C4-2B (cell line): ENCODE measurements at regions not wholly inside any gene's neighbourhood (a gene's known extent, or its start where the extent isn't known, plus 50 kb on each side); places are given as distances from the start of the nearest gene placed in this dataset.

ENCODE experiments used
- H3K27ac ChIP-seq: fragments of 450-650 bp; 2 replicates; pipeline ENCODE4 v1.5.1; 2017
- ZFX ChIP-seq: fragments of 450-650 bp; IDR thresholded peaks from 2 replicates; pipeline ENCODE4 v1.6.1; 2017
- TF ChIP-seq, protein P1 (sequence below): fragments of 450-650 bp; conservative IDR thresholded peaks from 2 replicates; pipeline ENCODE4 v1.5.1; 2017; ENCODE audit warnings: mild to moderate bottlenecking

DNA sequence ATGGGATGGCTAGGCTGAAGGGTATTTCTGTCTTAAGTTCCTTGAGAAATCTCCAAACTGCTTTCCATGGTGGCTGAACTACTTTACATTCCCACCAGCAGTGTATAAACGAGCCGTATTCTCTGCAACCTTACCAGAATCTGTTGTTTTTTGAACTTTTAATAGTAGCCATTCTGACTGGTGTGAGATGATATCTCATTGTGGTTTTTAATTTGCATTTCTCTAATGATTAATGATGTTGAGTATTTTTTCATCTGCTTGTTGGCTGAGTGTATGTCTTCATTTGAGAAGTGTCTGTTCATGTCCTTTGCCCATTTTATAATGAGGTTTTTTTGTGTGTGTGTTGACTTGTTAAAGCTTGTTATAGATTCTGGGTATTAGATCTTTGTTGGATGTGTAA, 226.8 kb upstream of the IGFBP3 start:
- no peak overlapping the region for H3K27ac ChIP-seq
- TF ChIP-seq, protein P1, sequence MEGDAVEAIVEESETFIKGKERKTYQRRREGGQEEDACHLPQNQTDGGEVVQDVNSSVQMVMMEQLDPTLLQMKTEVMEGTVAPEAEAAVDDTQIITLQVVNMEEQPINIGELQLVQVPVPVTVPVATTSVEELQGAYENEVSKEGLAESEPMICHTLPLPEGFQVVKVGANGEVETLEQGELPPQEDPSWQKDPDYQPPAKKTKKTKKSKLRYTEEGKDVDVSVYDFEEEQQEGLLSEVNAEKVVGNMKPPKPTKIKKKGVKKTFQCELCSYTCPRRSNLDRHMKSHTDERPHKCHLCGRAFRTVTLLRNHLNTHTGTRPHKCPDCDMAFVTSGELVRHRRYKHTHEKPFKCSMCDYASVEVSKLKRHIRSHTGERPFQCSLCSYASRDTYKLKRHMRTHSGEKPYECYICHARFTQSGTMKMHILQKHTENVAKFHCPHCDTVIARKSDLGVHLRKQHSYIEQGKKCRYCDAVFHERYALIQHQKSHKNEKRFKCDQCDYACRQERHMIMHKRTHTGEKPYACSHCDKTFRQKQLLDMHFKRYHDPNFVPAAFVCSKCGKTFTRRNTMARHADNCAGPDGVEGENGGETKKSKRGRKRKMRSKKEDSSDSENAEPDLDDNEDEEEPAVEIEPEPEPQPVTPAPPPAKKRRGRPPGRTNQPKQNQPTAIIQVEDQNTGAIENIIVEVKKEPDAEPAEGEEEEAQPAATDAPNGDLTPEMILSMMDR, result no peak
- TF ChIP-seq ZFX, result no peak

DNA sequence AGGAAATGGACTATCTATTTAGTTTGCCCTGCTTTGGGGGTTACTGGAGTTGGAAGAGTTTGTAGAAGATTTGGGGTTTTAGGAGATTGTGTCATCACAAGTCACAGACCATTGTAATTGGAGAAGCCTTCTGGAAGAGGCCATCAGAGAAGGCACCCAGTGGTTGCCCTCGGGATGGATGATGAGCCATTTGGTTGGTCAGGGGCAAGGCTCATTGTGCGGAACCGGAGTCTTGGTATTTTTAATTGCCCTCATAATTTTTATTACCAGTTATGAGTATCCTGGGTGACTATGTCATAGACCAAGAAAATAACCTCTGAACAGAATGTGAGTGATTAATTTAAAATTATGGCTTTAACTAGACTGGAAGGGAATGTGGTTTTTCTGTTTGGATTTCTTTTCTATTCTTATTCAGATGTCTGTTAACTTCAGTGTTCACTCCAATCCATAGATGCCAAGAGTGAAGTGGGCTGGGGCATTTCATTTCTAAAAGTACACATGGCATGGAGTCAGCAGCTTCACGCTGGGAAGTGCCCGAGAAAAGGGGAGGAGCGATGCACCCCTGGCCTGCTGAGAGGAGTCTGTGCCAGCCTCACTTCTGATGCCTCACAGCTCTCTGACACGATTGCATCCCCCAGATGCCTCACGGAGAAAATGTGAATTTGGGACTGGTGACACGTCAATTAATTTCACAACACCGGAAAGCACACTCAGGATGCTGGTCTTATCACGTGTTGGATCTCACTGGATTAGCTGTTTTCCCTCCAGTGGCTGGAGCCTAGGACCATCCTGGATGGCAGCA, 225.6 kb upstream of the IGFBP3 start:
- TF ChIP-seq, protein P1, result no peak
- TF ChIP-seq ZFX, result no peak
- no peak overlapping the region for H3K27ac ChIP-seq

DNA sequence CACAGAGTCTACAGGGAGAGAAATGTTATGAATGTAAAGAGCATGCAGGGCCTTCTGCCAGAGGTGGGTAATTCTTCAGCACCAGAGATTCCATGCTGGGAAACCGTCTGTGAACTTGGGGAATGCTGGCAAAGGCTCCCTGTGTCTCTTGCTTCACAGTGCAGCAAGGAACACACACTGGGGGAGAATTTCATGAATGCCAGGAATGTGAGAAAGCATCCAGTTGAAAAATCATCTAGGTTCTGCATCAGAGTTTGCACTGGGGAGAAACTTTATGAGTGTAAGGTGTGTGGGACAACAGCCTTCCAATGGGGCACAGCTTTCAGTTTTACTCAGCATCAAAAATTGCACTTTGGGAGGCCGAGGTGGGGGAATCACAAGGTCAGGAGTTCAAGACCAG, 224.3 kb upstream of the IGFBP3 start:
- H3K27ac ChIP-seq, result no peak overlapping the region
- TF ChIP-seq, protein P1, result no peak
- no peak for TF ChIP-seq ZFX

DNA sequence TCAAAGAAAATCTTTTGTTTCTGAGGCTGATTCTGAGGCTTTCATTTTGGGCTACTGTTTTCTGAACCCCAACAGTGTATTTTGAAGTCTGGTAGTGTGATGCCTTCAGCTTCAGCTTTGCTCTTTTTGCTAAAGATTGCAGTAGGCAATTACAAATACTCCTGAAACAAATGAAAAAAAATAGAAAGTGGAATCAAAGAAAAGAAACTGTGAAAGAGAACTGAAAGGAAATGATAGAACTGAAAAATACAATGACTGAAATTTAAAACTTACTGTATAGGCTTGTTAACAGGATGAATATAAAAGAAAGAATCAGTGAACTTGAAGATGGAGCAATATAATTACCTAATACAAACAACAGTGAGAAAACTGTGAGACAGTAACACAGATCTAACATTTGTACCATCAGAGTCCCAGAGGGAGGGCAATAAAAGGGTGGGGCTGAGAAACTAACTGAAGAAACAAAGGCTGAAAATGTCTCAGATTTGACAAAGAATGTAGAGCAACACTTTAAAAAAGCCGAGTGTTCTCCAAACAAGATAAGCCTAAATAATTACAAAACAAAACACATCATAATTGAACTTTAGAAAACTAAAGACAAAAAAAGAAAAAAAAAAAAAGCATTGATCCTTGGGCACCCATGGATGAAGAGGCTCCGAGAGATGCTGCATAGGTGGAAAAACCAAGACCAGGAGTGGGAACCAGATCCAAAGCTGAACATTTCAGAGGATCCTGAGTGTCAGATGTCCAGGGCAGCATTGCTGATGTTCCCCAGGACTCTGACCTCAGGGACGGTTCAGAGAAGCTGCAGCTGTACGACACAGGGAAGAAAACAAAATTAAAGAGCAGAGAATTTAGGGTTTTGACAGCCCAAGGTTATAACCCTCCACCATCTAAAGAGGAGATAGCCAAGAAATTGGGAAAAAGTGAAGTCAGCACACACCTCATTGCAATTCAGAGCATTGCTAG, 223.2 kb upstream of the IGFBP3 start:
- H3K27ac ChIP-seq, result no peak overlapping the region
- no peak for TF ChIP-seq ZFX
- TF ChIP-seq, protein P1, result no peak

DNA sequence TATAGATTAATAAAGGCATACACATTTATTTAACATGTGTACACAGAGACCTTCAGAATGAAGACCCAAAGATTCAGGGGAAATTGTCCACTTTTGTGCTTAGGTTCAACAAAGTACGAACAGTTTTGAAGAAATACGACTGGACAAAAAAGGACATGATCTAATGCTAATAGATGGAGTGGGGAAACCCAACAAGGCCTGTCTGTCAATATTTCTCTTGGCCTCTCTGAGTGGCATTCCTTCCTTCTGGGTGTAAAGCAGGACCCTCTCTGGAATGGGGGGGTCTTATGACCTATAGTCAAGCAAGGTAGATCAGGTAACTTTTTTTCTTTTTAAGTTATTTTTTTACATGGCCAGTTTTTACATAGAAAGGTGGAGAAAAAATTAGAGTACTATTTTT, 222.3 kb upstream of the IGFBP3 start:
- TF ChIP-seq, protein P1, result no peak
- no peak for TF ChIP-seq ZFX
- no peak overlapping the region for H3K27ac ChIP-seq

DNA sequence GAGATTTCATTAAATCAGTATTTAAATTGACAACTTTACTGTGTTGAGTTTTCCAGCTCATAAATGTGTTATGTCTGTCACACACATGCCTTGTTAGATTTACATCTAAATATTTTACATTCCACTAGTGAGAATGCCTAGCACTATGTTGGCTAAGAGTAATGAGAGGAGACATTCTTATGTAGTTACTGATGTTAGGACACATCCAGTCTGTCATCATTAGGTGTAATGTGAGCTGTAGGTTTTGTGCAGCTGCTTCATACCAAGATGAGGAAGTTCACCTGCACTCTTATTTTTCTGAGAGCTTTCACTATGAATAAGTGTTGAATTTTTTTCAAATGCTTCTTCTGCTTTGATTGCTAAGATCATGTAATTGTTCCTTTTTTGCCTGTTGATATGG, 218.0 kb upstream of the IGFBP3 start:
- no peak for TF ChIP-seq ZFX
- TF ChIP-seq, protein P1, result no peak
- H3K27ac ChIP-seq, result no peak overlapping the region

DNA sequence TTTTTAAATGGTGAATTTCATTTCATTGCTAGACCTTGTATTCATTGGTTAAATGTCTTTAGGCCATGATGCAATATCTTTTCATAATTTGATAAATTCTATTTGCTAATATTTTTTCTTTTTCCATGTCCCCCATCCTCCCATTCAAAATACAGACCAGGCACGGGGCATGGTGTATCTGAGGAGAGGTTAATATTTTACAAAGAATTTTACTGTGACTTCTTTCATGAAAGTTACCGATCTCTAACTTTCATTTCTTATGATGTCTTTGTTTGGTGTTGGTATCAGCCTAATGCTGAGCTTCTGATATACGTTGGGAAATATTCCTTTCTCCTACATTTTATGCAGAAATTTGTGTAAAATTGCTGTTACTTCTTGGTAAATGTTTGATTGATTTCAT, 216.7 kb upstream of the IGFBP3 start:
- TF ChIP-seq, protein P1, result no peak
- TF ChIP-seq ZFX, result no peak
- no peak overlapping the region for H3K27ac ChIP-seq
